ENCODE measurements at regions not wholly inside any gene's neighbourhood (a gene's known extent, or its start where the extent isn't known, plus 50 kb on each side); places are given as distances from the start of the nearest gene placed in this dataset.

DNA sequence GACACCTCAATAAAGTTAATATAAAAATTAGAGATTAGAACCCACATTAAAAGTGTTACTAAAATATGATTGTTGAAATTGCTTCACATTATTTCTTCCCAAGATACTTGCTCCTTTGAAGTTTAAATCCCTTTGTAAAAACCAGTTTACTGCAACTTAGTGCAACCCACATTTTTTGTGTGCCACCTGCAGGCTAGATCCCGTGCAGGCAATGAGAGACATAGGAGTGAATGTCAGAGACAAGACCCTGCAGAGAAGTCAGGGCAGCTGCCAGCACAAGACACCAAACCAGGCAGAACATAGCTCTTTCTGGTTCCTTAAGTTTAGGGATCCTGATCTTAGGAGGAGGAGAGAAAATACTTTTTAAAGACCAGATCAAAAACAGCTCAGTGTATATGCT is 142.8 kb upstream of the MTNR1B start:
- ATAC-seq (ENCODE audit: insufficient read depth, low FRiP score) (no peak), DNase-seq (no peak)
- TF ChIP-seq, protein P1, sequence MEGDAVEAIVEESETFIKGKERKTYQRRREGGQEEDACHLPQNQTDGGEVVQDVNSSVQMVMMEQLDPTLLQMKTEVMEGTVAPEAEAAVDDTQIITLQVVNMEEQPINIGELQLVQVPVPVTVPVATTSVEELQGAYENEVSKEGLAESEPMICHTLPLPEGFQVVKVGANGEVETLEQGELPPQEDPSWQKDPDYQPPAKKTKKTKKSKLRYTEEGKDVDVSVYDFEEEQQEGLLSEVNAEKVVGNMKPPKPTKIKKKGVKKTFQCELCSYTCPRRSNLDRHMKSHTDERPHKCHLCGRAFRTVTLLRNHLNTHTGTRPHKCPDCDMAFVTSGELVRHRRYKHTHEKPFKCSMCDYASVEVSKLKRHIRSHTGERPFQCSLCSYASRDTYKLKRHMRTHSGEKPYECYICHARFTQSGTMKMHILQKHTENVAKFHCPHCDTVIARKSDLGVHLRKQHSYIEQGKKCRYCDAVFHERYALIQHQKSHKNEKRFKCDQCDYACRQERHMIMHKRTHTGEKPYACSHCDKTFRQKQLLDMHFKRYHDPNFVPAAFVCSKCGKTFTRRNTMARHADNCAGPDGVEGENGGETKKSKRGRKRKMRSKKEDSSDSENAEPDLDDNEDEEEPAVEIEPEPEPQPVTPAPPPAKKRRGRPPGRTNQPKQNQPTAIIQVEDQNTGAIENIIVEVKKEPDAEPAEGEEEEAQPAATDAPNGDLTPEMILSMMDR (IDR thresholded peaks at IDR 0.05; ENCODE audit: control extremely low read depth, extremely low read depth), result no peak
- Histone ChIP-seq H3K27me3 (ENCODE audit: control insufficient read depth in 3 of 3, insufficient read depth in 3 of 3, low read length in 2 of 3) (no peaks in the 10 kb centered on the region), H3K9ac (ENCODE audit: insufficient read depth in 1 of 2, low read length in 2 of 2) (no peak overlapping the region), H3K4me1 (ENCODE audit: control insufficient read depth in 5 of 5, insufficient read depth in 5 of 5, low read length in 5 of 5) (peaks cover 0 to 15% (median 1%) of the 10 kb centered on the region in 5 donors), H3K9me3 (ENCODE audit: control insufficient read depth in 4 of 4, insufficient read depth in 3 of 4, low read length in 3 of 4) (no peaks in the 10 kb centered on the region), H3K27ac (ENCODE audit: low read depth in 1 of 2, low read length in 1 of 2) (no peak overlapping the region), H3K4me3 (no peak overlapping the region), H3K36me3 (ENCODE audit: control insufficient read depth in 4 of 4, insufficient read depth in 4 of 4, low read length in 4 of 4) (peaks cover 0 to 10% (median 4%) of the 10 kb centered on the region in 4 donors)
- WGBS, 2 donors, result 69 to 74% methylated on average over 1 of the region's 1 CpG

DNA sequence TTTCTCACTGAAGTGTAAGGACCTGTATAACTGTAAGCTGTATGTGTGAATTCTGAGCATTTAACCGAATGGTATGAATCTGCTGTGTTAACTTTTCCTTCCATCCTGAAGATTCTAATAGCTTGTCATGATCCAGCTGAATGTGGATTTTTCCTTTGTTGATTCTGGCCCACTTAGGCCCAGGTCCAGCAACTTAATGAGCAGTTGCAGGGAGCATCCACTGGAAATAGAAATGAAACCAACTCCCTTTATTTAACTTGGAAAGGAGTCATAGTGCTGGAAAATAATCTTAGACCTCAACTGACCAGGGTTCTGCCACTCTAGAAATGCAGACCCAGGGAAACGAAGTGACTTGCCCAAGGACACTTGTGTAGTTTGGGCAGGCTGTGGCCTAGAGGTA is 142.3 kb upstream of the MTNR1B start:
- Histone ChIP-seq H3K36me3 (ENCODE audit: control insufficient read depth in 4 of 4, insufficient read depth in 4 of 4, low read length in 4 of 4) (peaks cover 0 to 13% (median 7%) of the 10 kb centered on the region in 4 donors), H3K27me3 (ENCODE audit: control insufficient read depth in 3 of 3, insufficient read depth in 3 of 3, low read length in 2 of 3) (no peaks in the 10 kb centered on the region), H3K27ac (ENCODE audit: low read depth in 1 of 2, low read length in 1 of 2) (no peak overlapping the region), H3K9me3 (ENCODE audit: control insufficient read depth in 4 of 4, insufficient read depth in 3 of 4, low read length in 3 of 4) (no peaks in the 10 kb centered on the region), H3K4me1 (ENCODE audit: control insufficient read depth in 5 of 5, insufficient read depth in 5 of 5, low read length in 5 of 5) (peaks cover 0 to 15% (median 1%) of the 10 kb centered on the region in 5 donors), H3K9ac (ENCODE audit: insufficient read depth in 1 of 2, low read length in 2 of 2) (no peak overlapping the region), H3K4me3 (no peak overlapping the region)
- DNase-seq (peak in 2 of 3 donors; percentile 34 to 57), ATAC-seq (ENCODE audit: insufficient read depth, low FRiP score) (no peak)
- TF ChIP-seq, protein P1 (IDR thresholded peaks at IDR 0.05; ENCODE audit: control extremely low read depth, extremely low read depth), result no peak
- 57 to 78% methylated on average over 2 of the region's 2 CpGs for WGBS, 2 donors

DNA sequence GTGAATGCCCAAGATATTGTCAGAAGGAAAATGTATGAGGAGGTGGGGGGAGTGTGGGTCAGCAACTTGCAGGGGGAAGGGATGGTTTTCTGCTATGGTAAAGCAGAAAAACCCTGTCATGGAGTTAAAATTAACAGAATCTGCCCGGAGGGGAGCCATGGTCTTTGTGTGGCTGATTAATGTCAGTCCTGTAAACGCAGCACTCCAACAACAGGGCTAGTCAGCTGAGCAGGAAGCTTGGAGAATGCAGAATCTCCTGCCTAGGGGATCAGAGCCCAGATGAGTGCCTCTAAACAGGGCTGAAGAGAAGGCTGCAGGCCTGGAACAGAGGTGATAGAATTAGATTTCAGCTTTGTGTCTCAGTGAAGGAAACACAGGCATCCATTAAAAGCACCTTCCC is 140.9 kb upstream of the MTNR1B start:
- 20 to 31% methylated on average over 2 of the region's 2 CpGs for WGBS, 2 donors
- Histone ChIP-seq H3K27ac (ENCODE audit: low read depth in 1 of 2, low read length in 1 of 2) (no peak overlapping the region), H3K4me1 (ENCODE audit: control insufficient read depth in 5 of 5, insufficient read depth in 5 of 5, low read length in 5 of 5) (peaks cover 0 to 15% (median 1%) of the 10 kb centered on the region in 5 donors), H3K9ac (ENCODE audit: insufficient read depth in 1 of 2, low read length in 2 of 2) (no peak overlapping the region), H3K4me3 (no peak overlapping the region), H3K27me3 (ENCODE audit: control insufficient read depth in 3 of 3, insufficient read depth in 3 of 3, low read length in 2 of 3) (no peaks in the 10 kb centered on the region), H3K36me3 (ENCODE audit: control insufficient read depth in 4 of 4, insufficient read depth in 4 of 4, low read length in 4 of 4) (peaks cover 0 to 18% (median 6%) of the 10 kb centered on the region in 4 donors), H3K9me3 (ENCODE audit: control insufficient read depth in 4 of 4, insufficient read depth in 3 of 4, low read length in 3 of 4) (no peaks in the 10 kb centered on the region)
- ATAC-seq (ENCODE audit: insufficient read depth, low FRiP score) (no peak), DNase-seq (peak in 1 of 3 donors; percentile 14)
- TF ChIP-seq, protein P1 (IDR thresholded peaks at IDR 0.05; ENCODE audit: control extremely low read depth, extremely low read depth), result no peak

DNA sequence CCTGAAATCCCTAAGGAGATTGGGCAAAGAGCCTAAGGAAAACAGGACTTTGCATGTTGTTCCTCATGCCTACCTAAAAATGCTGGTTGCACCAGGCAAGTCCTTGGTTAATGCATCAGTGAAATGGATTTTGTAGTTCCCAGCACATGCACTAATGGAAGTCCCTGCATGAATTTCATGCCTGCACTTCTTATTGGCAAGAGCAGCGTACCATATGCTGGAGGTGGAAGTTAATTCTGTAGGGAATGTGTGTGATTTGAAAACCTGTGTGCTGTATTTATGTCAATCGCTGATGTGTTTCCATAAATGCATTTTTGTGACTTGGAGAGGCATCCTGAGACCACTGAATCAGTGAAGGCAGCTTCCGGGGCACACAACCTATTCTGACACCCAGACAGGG is 140.3 kb upstream of the MTNR1B start:
- H3K4me3 ChIP-seq, result no peak overlapping the region
- no peak overlapping the region for H3K27ac ChIP-seq (ENCODE audit: low read depth in 1 of 2, low read length in 1 of 2)
- ATAC-seq (ENCODE audit: insufficient read depth, low FRiP score) (no peak), DNase-seq (no peak)
- H3K9ac ChIP-seq (ENCODE audit: insufficient read depth in 1 of 2, low read length in 2 of 2), result no peak overlapping the region
- TF ChIP-seq, protein P1 (IDR thresholded peaks at IDR 0.05; ENCODE audit: control extremely low read depth, extremely low read depth), result no peak
- WGBS, 2 donors, result 95 to 96% methylated on average over 3 of the region's 3 CpGs
- H3K4me1 ChIP-seq (ENCODE audit: control insufficient read depth in 5 of 5, insufficient read depth in 5 of 5, low read length in 5 of 5), result peaks cover 0 to 20% (median 1%) of the 10 kb centered on the region in 5 donors
- H3K36me3 ChIP-seq (ENCODE audit: control insufficient read depth in 4 of 4, insufficient read depth in 4 of 4, low read length in 4 of 4), result peaks cover 0 to 18% (median 8%) of the 10 kb centered on the region in 4 donors
- no peaks in the 10 kb centered on the region for H3K9me3 ChIP-seq (ENCODE audit: control insufficient read depth in 4 of 4, insufficient read depth in 3 of 4, low read length in 3 of 4)
- no peaks in the 10 kb centered on the region for H3K27me3 ChIP-seq (ENCODE audit: control insufficient read depth in 3 of 3, insufficient read depth in 3 of 3, low read length in 2 of 3)

Data from lung (tissue), 11 donors.